Esophagus squamous epithelium (tissue), 5 donors: ENCODE measurements at regions not wholly inside any gene's neighbourhood (a gene's known extent, or its start where the extent isn't known, plus 50 kb on each side); places are given as distances from the start of the nearest gene placed in this dataset.

Source experiments
- DNase-seq: peaks from one replicate; lab custom pipeline; 2025; lab: John Stamatoyannopoulos, UW
- H3K27ac ChIP-seq, 4 donors: fragments of 200-600 bp; sonication (generic); one replicate each; pipeline ENCODE4 v1.5.1; 2016 to 2019; ENCODE audit warnings: mild to moderate bottlenecking in 1 of 4
- H3K27me3 ChIP-seq, 4 donors: fragments of 200-600 bp; sonication (generic); 1 replicate in 3 of 4; 2 replicates in 1 of 4; pipeline versions ENCODE4 v1.5.1 to v1.6.0; 2017 to 2021; ENCODE audit warnings: antibody characterized with exemption in 1 of 4
- H3K36me3 ChIP-seq, 3 donors: fragments of 200-600 bp; sonication (generic); one replicate each; pipeline ENCODE4 v1.5.1; 2016 to 2019
- H3K4me1 ChIP-seq, 3 donors: fragments of 200-600 bp; sonication (generic); one replicate each; pipeline ENCODE4 v1.5.1; 2017 to 2019
- H3K4me3 ChIP-seq, 4 donors: fragments of 200-600 bp; sonication (generic); 1 replicate in 3 of 4; 2 replicates in 1 of 4; pipeline ENCODE4 v1.5.1; 2016 to 2019; ENCODE audit warnings: mild to moderate bottlenecking in 2 of 4, moderate library complexity in 1 of 4
- H3K9me3 ChIP-seq, 3 donors: fragments of 200-600 bp; sonication (generic); one replicate each; pipeline ENCODE4 v1.5.1; 2016 to 2019
- CTCF ChIP-seq, 6 experiments: fragments of 450-650 bp in 4 of 6; fragments of 200-600 bp in 2 of 6; sonication (generic) in 2 of 6; IDR thresholded peaks; one replicate each; pipeline ENCODE4 v1.5.1; 2016 to 2019; ENCODE audit warnings: antibody characterized with exemption in 6 of 6, mild to moderate bottlenecking in 4 of 6, moderate library complexity in 4 of 6
- POLR2A ChIP-seq, 4 donors: fragments of 450-650 bp; IDR thresholded peaks; one replicate each; pipeline ENCODE4 v1.6.1; 2017; ENCODE audit warnings: antibody characterized with exemption in 4 of 4, mild to moderate bottlenecking in 4 of 4, moderate library complexity in 3 of 4
- WGBS, 2 donors: methylation state at CpG; one replicate each; pipeline ENCODE4 v1.1.5; 2018; 5-methylcytosine and 5-hydroxymethylcytosine counted together
- intact Hi-C: fragments of 100-400 bp; cut with DNase I; formaldehyde crosslinking; loops from one replicate; pipeline ENCODE4 v1.15.0; 2022
- donor health status: DM: yes; HTN: yes; CAD: no.

GRCh38 chr10:120016906-120017305, 124.4 kb downstream of the SEC23IP start:
- H3K27me3 ChIP-seq = peaks cover 0 to 22% (median 0%) of the 10 kb centered on the region in 4 donors
- intact Hi-C loops = no loop called here
- no peak overlapping the region for H3K4me3 ChIP-seq
- no peaks in the 10 kb centered on the region for H3K4me1 ChIP-seq
- TF ChIP-seq POLR2A (IDR thresholded peaks at IDR 0.05) (no peak), CTCF (IDR thresholded peaks at IDR 0.05) (no peak)
- no peaks in the 10 kb centered on the region for H3K36me3 ChIP-seq
- DNase-seq = no peak
- H3K9me3 ChIP-seq = no peaks in the 10 kb centered on the region
- H3K27ac ChIP-seq = no peak overlapping the region
- WGBS, 2 donors = 88 to 92% methylated on average over 1 of the region's 1 CpG

DNA sequence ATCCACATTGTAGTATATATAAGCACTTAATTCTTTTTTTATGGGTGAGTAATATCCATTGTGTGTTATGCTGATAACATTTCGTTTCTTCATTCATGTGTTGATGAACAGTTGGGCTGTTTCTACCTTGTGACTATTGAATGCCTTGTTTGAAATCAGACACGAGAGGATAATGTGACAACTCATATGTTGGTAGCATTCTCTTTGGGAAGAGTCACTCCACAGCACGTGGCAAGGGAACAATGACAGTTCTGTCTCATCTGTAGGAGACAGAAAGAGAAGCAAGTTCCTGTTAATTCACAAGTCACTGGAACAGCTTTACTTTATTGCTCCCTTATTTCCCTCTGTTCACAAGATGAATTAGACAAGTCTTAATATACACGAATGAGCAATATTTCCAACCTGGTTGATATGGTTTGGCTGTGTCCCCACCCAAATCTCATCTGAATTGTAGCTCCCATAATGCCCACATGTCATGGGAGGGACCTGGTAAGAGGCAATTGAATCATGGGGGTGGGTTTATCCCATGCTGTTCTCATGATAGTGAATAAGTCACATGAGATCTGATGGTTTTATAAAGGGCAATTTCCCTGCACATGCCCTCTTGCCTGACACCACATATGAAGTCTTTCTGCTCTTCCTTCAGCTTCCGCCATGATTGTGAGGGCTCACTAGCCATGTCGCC, 125.3 kb downstream of the SEC23IP start:
- intact Hi-C loops = no loop called here
- peaks cover 0 to 5% (median 0%) of the 10 kb centered on the region in 3 donors for H3K4me1 ChIP-seq
- 52 to 61% methylated on average over 6 of the region's 6 CpGs for WGBS, 2 donors

DNA sequence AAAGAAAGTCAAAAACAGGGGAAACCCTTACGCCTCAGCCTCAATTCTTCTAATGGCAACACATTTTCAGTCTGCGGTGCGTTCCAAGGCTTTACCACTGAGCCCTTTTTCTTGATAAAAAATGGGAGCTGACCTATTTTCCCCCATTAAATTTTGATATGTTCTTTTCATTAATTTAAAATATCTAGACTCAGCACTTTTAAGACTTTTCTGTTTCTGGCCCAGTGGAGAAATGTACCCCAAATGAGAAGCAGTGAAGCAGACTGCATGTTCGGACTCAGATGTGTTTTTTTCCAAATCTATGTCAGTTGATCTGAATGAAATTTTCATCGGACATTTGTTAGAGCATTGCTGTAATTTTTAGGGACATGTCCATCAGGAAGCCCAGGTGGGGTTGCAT, 126.2 kb downstream of the SEC23IP start:
- Histone ChIP-seq H3K36me3 (no peaks in the 10 kb centered on the region), H3K4me3 (no peak overlapping the region), H3K27ac (no peak overlapping the region), H3K9me3 (no peaks in the 10 kb centered on the region), H3K4me1 (peaks cover 0 to 5% (median 0%) of the 10 kb centered on the region in 3 donors), H3K27me3 (peaks cover 0 to 24% (median 0%) of the 10 kb centered on the region in 4 donors)
- TF ChIP-seq CTCF (IDR thresholded peaks at IDR 0.05) = no peak
- no peak for TF ChIP-seq POLR2A (IDR thresholded peaks at IDR 0.05)
- WGBS, 2 donors = 86 to 88% methylated on average over 5 of the region's 5 CpGs
- no peak for DNase-seq
- intact Hi-C loops = no loop called here

More for the DNA sequence above, 125.3 kb downstream of the SEC23IP start:
- Histone ChIP-seq H3K27me3 (peaks cover 0 to 17% (median 0%) of the 10 kb centered on the region in 4 donors), H3K27ac (no peak overlapping the region), H3K9me3 (no peaks in the 10 kb centered on the region), H3K36me3 (no peaks in the 10 kb centered on the region), H3K4me3 (no peak overlapping the region)
- no peak for DNase-seq
- TF ChIP-seq CTCF (IDR thresholded peaks at IDR 0.05) = no peak
- TF ChIP-seq POLR2A (IDR thresholded peaks at IDR 0.05) = no peak

DNA sequence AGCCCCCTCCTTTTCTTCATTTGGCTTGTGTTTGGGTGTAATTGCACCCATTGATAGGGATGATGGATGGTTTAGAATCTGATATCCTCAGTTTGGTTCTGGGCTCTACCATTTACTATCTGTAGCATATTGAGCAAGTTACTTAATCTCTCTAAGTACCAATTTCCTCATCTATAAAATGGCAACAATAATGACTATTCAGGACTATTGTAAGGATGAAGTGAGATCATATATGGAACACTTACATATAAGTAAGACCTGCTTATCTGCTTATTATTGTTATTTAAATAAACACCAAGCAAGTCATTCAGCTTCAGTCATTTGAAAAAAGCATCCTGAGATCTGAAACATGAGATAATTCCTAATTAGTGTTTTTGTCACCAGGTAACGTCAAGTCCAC, 127.0 kb downstream of the SEC23IP start:
- Histone ChIP-seq H3K27ac (no peak overlapping the region), H3K4me1 (peaks cover 0 to 5% (median 0%) of the 10 kb centered on the region in 3 donors), H3K36me3 (no peaks in the 10 kb centered on the region), H3K4me3 (no peak overlapping the region), H3K9me3 (no peaks in the 10 kb centered on the region), H3K27me3 (peaks cover 0 to 24% (median 0%) of the 10 kb centered on the region in 4 donors)
- intact Hi-C loops = no loop called here
- TF ChIP-seq POLR2A (IDR thresholded peaks at IDR 0.05) = no peak
- TF ChIP-seq CTCF (IDR thresholded peaks at IDR 0.05) = no peak
- 66 to 73% methylated on average over 1 of the region's 1 CpG for WGBS, 2 donors
- DNase-seq = no peak

- Histone ChIP-seq H3K27ac (no peak overlapping the region), H3K27me3 (peaks cover 0 to 19% (median 0%) of the 10 kb centered on the region in 4 donors), H3K9me3 (no peaks in the 10 kb centered on the region), H3K36me3 (no peaks in the 10 kb centered on the region), H3K4me1 (peaks cover 0 to 5% (median 0%) of the 10 kb centered on the region in 3 donors), H3K4me3 (no peak overlapping the region)
- WGBS, 2 donors = 37 to 39% methylated on average over 7 of the region's 7 CpGs
- no peak for TF ChIP-seq CTCF (IDR thresholded peaks at IDR 0.05)
- TF ChIP-seq POLR2A (IDR thresholded peaks at IDR 0.05) = no peak
- no peak for DNase-seq
- intact Hi-C loops = no loop called here
Measured at GRCh38 chr10:120022357-120022756, 129.8 kb downstream of the SEC23IP start.
